T-cell (primary cell): ENCODE measurements at regions not wholly inside any gene's neighbourhood (a gene's known extent, or its start where the extent isn't known, plus 50 kb on each side); places are given as distances from the start of the nearest gene placed in this dataset.

Source experiments
- ATAC-seq, 4 experiments: fragments of 200-7000 bp in 3 of 4; fragments of 150-1000 bp in 1 of 4; cut with Tn5 transposase; replicated peaks in 1 of 4; 1 replicate in 3 of 4; 2 replicates in 1 of 4; pipeline ENCODE4 v1.10.0; 2021; ENCODE audit warnings: moderate library complexity in 3 of 4, mild to moderate bottlenecking in 2 of 4, moderate number of reproducible peaks in 1 of 4
- CTCF ChIA-PET, 2 donors: fragments of 300-600 bp; sonication (Branson Sonifier 250); formaldehyde crosslinking; loops; one replicate each; lab custom pipeline; 2022; ENCODE audit warnings: antibody characterized with exemption in 2 of 2; lab: Charles Lee
- POLR2A ChIA-PET, 2 donors: fragments of 300-600 bp; sonication (Branson Sonifier 250); formaldehyde crosslinking; loops; one replicate each; lab custom pipeline; 2022; ENCODE audit warnings: antibody characterized with exemption in 2 of 2; lab: Charles Lee
- DNase-seq, 35 experiments: peaks; one replicate each; pipeline versions ENCODE4 v3.0.0 to v3.0.0-alpha.2; 2013 to 2023
- H3K27ac ChIP-seq: one replicate; pipeline ENCODE4 v1.5.1; 2013; ENCODE audit warnings: low read length
- H3K27me3 ChIP-seq, 2 experiments: replicated peaks in 1 of 2; 1 replicate in 1 of 2; 2 replicates in 1 of 2; pipeline versions ENCODE4 v1.6.1 to v1.7.0; 2013; ENCODE audit warnings: low read length in 1 of 2, mixed read lengths in 1 of 2; ENCODE audit not compliant: control insufficient read depth in 2 of 2, insufficient read depth in 2 of 2; ENCODE audit errors: extremely low read depth in 1 of 2
- H3K36me3 ChIP-seq, 2 donors: 1 replicate in 1 of 2; 2 replicates in 1 of 2; pipeline versions ENCODE4 v1.6.1 to v1.7.0; 2013; ENCODE audit warnings: low read length in 1 of 2; ENCODE audit not compliant: control insufficient read depth in 2 of 2, insufficient read depth in 1 of 2; ENCODE audit errors: extremely low read depth in 1 of 2
- H3K4me1 ChIP-seq, 2 experiments: 1 replicate in 1 of 2; 2 replicates in 1 of 2; pipeline versions ENCODE4 v1.6.1 to v1.7.0; 2013; ENCODE audit warnings: low read length in 2 of 2, mixed read lengths in 1 of 2; ENCODE audit not compliant: insufficient read depth in 2 of 2, control insufficient read depth in 1 of 2; ENCODE audit errors: extremely low read depth in 1 of 2
- H3K4me3 ChIP-seq, 2 donors: 1 replicate in 1 of 2; 2 replicates in 1 of 2; pipeline versions ENCODE4 v1.5.1 to v1.7.0; 2013; ENCODE audit warnings: mild to moderate bottlenecking in 2 of 2, low read length in 1 of 2, moderate library complexity in 1 of 2; ENCODE audit not compliant: control insufficient read depth in 1 of 2; ENCODE audit errors: extremely low read depth in 1 of 2
- H3K9me3 ChIP-seq: 2 replicates; pipeline ENCODE4 v1.7.0; 2013
- H3K27ac Mint-ChIP-seq, 2 donors: one replicate each; pipeline ENCODE4 v1.8.0; 2020 to 2021; ENCODE audit warnings: mild to moderate bottlenecking in 2 of 2, mixed read lengths in 2 of 2
- H3K27me3 Mint-ChIP-seq, 2 donors: one replicate each; pipeline ENCODE4 v1.8.0; 2021 to 2022; ENCODE audit warnings: mixed read lengths in 2 of 2
- H3K36me3 Mint-ChIP-seq: one replicate; pipeline ENCODE4 v1.8.0; 2021; ENCODE audit warnings: mixed read lengths
- H3K4me1 Mint-ChIP-seq, 3 donors: one replicate each; pipeline ENCODE4 v1.8.0; 2020 to 2022; ENCODE audit warnings: mixed read lengths in 3 of 3, mild to moderate bottlenecking in 1 of 3
- H3K4me3 Mint-ChIP-seq, 3 donors: one replicate each; pipeline ENCODE4 v1.8.0; 2020 to 2022; ENCODE audit warnings: mild to moderate bottlenecking in 3 of 3, mixed read lengths in 3 of 3, moderate library complexity in 3 of 3
- H3K9me3 Mint-ChIP-seq, 3 donors: one replicate each; pipeline ENCODE4 v1.8.0; 2020 to 2022; ENCODE audit warnings: mixed read lengths in 3 of 3
- WGBS: methylation state at CpG from one replicate; pipeline ENCODE4 v1.1.5; 2013; ENCODE audit warnings: missing lambda C conversion rate; ENCODE audit not compliant: insufficient coverage; 5-methylcytosine and 5-hydroxymethylcytosine counted together

DNA sequence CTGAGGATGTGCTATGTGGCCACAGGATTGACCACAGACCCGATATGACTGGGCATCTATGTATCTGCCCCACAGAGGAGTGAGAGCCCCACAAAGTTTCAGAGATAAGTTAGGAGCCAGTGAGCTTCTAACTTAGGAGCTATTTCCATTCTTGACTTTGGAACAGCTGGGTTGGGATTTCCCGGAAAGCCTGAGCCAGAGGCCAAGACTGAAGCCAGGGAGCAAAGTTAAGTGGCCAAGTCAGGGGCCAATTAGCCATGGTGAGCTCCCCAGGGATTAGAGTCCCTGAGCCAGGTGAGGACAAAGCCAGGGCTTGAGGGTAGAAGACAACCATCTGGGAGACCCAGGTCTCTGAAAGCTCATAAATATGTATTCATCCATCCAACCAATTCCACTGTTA is 143.6 kb downstream of the MAFB start:
- no peak overlapping the region for H3K4me3 Mint-ChIP-seq
- peaks cover 0 to 17% of the 10 kb centered on the region in 2 donors for H3K27me3 Mint-ChIP-seq
- H3K36me3 ChIP-seq: no peaks in the 10 kb centered on the region
- H3K4me3 ChIP-seq: no peak overlapping the region
- H3K27ac Mint-ChIP-seq: no peak overlapping the region
- H3K36me3 Mint-ChIP-seq: no peaks in the 10 kb centered on the region
- ATAC-seq: no peak
- H3K4me1 ChIP-seq: no peaks in the 10 kb centered on the region
- ChIA-PET CTCF (no interaction called here), POLR2A (no interaction called here)
- H3K9me3 Mint-ChIP-seq: peaks cover 0 to 4% (median 0%) of the 10 kb centered on the region in 3 donors
- 83% methylated on average over 2 of the region's 2 CpGs for WGBS
- peaks cover 0 to 13% of the 10 kb centered on the region in 2 experiments for H3K27me3 ChIP-seq
- no peaks in the 10 kb centered on the region for H3K9me3 ChIP-seq
- no peak overlapping the region for H3K27ac ChIP-seq
- no peak for DNase-seq
- H3K4me1 Mint-ChIP-seq: no peaks in the 10 kb centered on the region

DNA sequence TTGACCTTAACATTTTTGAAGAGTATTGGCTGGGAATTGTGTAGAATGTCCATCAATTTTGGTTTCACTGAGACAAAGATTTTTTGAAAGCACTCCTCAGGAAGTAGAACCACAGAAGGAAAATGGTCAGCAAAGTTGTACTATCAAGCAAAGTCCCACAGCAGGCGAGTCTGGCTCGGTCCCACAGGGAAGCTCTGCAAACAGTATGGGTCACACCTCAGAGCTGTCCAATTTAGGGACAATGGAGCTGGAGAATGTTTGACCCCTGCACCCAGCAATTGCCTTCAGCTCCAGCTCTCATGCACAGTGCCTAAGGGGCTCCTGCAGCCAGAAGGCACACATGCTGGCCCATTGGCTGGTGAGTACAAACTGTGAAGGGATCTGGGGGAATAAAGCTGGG is 147.0 kb downstream of the MAFB start:
- no peak overlapping the region for H3K27ac ChIP-seq
- WGBS: no CpG with 5 or more reads among the region's 2 CpGs
- no peaks in the 10 kb centered on the region for H3K36me3 ChIP-seq
- no peak for DNase-seq
- no peaks in the 10 kb centered on the region for H3K4me1 ChIP-seq
- no peak for ATAC-seq
- peaks cover 0 to 13% of the 10 kb centered on the region in 2 experiments for H3K27me3 ChIP-seq
- ChIA-PET CTCF (no interaction called here), POLR2A (no interaction called here)
- peaks cover 0 to 12% of the 10 kb centered on the region in 2 donors for H3K27me3 Mint-ChIP-seq
- no peak overlapping the region for H3K4me3 Mint-ChIP-seq
- H3K36me3 Mint-ChIP-seq: no peaks in the 10 kb centered on the region
- peaks cover 0 to 4% (median 0%) of the 10 kb centered on the region in 3 donors for H3K9me3 Mint-ChIP-seq
- H3K9me3 ChIP-seq: no peaks in the 10 kb centered on the region
- no peak overlapping the region for H3K27ac Mint-ChIP-seq
- no peaks in the 10 kb centered on the region for H3K4me1 Mint-ChIP-seq
- no peak overlapping the region for H3K4me3 ChIP-seq

DNA sequence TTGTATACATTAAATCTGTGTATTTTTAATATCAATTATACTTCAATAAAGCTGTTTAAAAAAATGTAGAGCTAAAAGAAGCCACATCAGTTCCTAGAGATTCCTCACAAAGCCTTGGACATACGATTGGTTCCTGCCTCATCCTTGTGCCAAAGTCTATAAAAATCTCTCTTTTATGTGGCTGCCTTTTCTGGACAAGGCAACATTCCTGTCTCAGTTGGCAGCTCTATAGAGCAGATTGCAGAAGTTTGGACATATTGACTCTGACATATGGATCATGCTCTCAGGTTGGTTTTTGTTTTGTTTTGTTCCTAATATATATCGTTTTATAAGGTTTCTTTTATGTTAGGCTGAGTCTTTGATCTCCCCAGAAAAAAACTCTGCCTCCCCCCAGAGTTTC is 148.9 kb downstream of the MAFB start:
- Mint-ChIP-seq H3K27me3 (peaks cover 0 to 6% of the 10 kb centered on the region in 2 donors), H3K4me3 (no peak overlapping the region), H3K4me1 (no peaks in the 10 kb centered on the region), H3K36me3 (no peaks in the 10 kb centered on the region), H3K9me3 (no peaks in the 10 kb centered on the region), H3K27ac (no peak overlapping the region)
- H3K4me1 ChIP-seq: no peaks in the 10 kb centered on the region
- no peaks in the 10 kb centered on the region for H3K9me3 ChIP-seq
- H3K27ac ChIP-seq: no peak overlapping the region
- peaks cover 0 to 7% of the 10 kb centered on the region in 2 experiments for H3K27me3 ChIP-seq
- H3K36me3 ChIP-seq: no peaks in the 10 kb centered on the region
- ChIA-PET CTCF (no interaction called here), POLR2A (no interaction called here)
- no peak for ATAC-seq
- DNase-seq: no peak
- no peak overlapping the region for H3K4me3 ChIP-seq
- 20% methylated on average over 1 of the region's 2 CpGs for WGBS

DNA sequence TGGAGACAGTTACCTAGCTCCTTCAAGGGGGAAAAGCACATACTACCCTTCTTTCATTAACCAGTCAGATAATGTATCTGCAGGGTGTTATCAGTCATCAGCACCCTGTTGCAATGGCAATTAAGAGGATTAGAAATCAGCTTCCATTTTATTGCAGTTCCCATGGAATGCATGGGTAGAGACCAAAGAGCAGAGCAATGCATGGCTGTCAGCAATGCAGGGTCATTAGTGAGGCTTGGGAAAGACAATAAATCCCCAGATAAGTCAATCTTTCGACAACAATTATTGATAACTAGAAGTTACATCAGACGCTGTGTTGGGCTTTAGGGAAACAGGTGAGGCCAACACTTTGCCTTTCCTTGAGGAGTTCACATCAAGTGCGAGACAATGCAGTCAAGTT is 150.9 kb downstream of the MAFB start:
- CTCF ChIA-PET: no interaction called here
- POLR2A ChIA-PET: no interaction called here

DNA sequence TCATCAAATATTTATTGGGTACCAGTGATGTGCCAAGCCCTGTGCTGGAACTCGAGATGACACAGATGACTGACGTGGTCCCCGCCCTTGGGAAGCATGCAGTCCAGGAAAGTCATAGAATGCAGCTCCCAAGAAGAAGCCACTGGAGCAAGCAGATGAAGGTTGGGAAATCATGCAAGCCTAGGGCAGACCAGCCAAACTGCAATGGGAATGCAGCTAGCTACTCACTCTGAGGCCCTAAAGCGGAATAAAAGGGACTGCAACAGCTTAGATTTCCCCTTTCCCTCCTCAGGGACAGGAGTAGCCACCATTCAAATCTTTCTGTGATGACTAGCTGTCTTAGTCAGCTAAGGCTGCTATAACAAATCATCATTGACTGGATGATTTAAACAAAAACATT is 152.2 kb downstream of the MAFB start:
- no peak overlapping the region for H3K4me3 ChIP-seq
- H3K27me3 ChIP-seq: peaks cover 0 to 4% of the 10 kb centered on the region in 2 experiments
- H3K36me3 ChIP-seq: no peaks in the 10 kb centered on the region
- Mint-ChIP-seq H3K4me1 (no peaks in the 10 kb centered on the region), H3K36me3 (no peaks in the 10 kb centered on the region), H3K27ac (no peak overlapping the region), H3K9me3 (peaks cover 6 to 17% (median 8%) of the 10 kb centered on the region in 3 donors), H3K4me3 (no peak overlapping the region), H3K27me3 (no peaks in the 10 kb centered on the region)
- ATAC-seq: no peak
- WGBS: 77% methylated on average over 3 of the region's 4 CpGs
- H3K27ac ChIP-seq: no peak overlapping the region
- no peak for DNase-seq
- ChIA-PET POLR2A (no interaction called here), CTCF (no interaction called here)
- H3K4me1 ChIP-seq: no peaks in the 10 kb centered on the region
- no peaks in the 10 kb centered on the region for H3K9me3 ChIP-seq

More for the DNA sequence above, 150.9 kb downstream of the MAFB start:
- ATAC-seq (no peak), DNase-seq (no peak)
- Mint-ChIP-seq H3K9me3 (peaks cover 0 to 5% (median 4%) of the 10 kb centered on the region in 3 donors), H3K27me3 (no peaks in the 10 kb centered on the region), H3K36me3 (no peaks in the 10 kb centered on the region), H3K4me3 (no peak overlapping the region), H3K27ac (no peak overlapping the region), H3K4me1 (no peaks in the 10 kb centered on the region)
- peaks cover 0 to 7% of the 10 kb centered on the region in 2 experiments for H3K27me3 ChIP-seq
- H3K27ac ChIP-seq: no peak overlapping the region
- no peaks in the 10 kb centered on the region for H3K4me1 ChIP-seq
- H3K4me3 ChIP-seq: no peak overlapping the region
- no peaks in the 10 kb centered on the region for H3K36me3 ChIP-seq
- H3K9me3 ChIP-seq: no peaks in the 10 kb centered on the region
- WGBS: 91% methylated on average over 1 of the region's 3 CpGs

DNA sequence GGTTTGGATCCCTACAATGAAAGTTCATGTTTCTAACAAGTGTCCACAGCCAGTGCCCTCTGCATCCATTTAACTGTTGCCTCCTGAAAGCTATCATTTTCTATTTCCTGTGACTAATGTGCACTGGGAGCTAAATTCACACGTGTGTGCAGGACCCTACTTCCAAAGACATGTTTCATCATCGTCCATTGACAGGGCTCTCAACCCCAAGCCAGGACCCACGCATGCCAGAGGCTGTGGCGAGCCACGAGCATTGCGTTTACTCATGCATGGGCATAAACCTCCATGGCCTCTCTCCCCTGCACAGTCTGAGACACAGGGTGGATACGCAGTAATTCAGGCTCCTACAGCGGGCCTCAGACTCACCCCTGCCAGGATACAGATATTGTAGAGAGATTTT is 153.2 kb downstream of the MAFB start:
- Histone ChIP-seq H3K9me3 (no peaks in the 10 kb centered on the region), H3K27me3 (no peaks in the 10 kb centered on the region), H3K36me3 (no peaks in the 10 kb centered on the region), H3K4me3 (no peak overlapping the region), H3K4me1 (no peaks in the 10 kb centered on the region), H3K27ac (no peak overlapping the region)
- DNase-seq (no peak), ATAC-seq (no peak)
- H3K4me1 Mint-ChIP-seq: no peaks in the 10 kb centered on the region
- WGBS: 85% methylated on average over 4 of the region's 8 CpGs
- no peak overlapping the region for H3K27ac Mint-ChIP-seq
- no peaks in the 10 kb centered on the region for H3K27me3 Mint-ChIP-seq
- H3K9me3 Mint-ChIP-seq: peaks cover 10 to 23% (median 17%) of the 10 kb centered on the region in 3 donors
- H3K4me3 Mint-ChIP-seq: no peak overlapping the region
- no peaks in the 10 kb centered on the region for H3K36me3 Mint-ChIP-seq
- ChIA-PET POLR2A (interaction anchor here in 1 of 2 donors (0.6 kb wide), 1 partner anchor 154 kb away, joined by 4 read pairs; no protein-coding TSS in a partner anchor), CTCF (no interaction called here)

DNA sequence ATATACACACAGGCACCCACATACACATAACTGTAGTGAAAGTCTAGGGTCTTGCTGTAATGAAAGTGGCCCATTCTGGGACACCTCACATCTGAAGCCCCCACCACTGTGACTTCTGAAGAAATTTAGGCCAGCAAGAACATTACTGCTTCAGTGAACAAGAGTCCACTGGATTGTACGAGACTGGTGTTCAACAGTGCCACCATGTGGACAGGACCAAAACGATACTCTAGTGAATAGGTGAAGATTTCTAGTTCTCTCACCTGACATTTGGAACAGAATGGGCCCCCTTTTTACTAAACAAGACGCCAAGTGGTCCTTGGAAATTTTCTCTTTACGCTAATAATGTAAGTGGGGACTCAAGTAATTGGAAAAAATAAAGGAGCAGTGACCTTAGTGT is 156.9 kb downstream of the MAFB start:
- WGBS: no CpG with 5 or more reads among the region's 4 CpGs

More for the DNA sequence above, 156.9 kb downstream of the MAFB start:
- Histone ChIP-seq H3K27me3 (no peaks in the 10 kb centered on the region), H3K4me3 (no peak overlapping the region), H3K4me1 (no peaks in the 10 kb centered on the region), H3K27ac (no peak overlapping the region), H3K36me3 (no peaks in the 10 kb centered on the region), H3K9me3 (no peaks in the 10 kb centered on the region)
- no peak overlapping the region for H3K4me3 Mint-ChIP-seq
- H3K27me3 Mint-ChIP-seq: peaks cover 0 to 1% of the 10 kb centered on the region in 2 donors
- CTCF ChIA-PET: no interaction called here
- POLR2A ChIA-PET: no interaction called here
- DNase-seq (no peak), ATAC-seq (no peak)
- peaks cover 12 to 25% (median 19%) of the 10 kb centered on the region in 3 donors for H3K9me3 Mint-ChIP-seq
- no peaks in the 10 kb centered on the region for H3K36me3 Mint-ChIP-seq
- H3K27ac Mint-ChIP-seq: no peak overlapping the region
- no peaks in the 10 kb centered on the region for H3K4me1 Mint-ChIP-seq
